MM.1S (cell line): ENCODE measurements at regions not wholly inside any gene's neighbourhood (a gene's known extent, or its start where the extent isn't known, plus 50 kb on each side); places are given as distances from the start of the nearest gene placed in this dataset.

Source experiments
- DNase-seq: peaks from one replicate; pipeline ENCODE4 v3.0.0-alpha.2; 2015
- H2AFZ ChIP-seq: fragments of 300-600 bp; sonication (generic); 2 replicates; pipeline ENCODE4 v1.6.0; 2016; ENCODE audit warnings: antibody characterized with exemption, low read length
- H3F3A ChIP-seq: fragments of 300-600 bp; sonication (generic); 2 replicates; pipeline ENCODE4 v1.6.1; 2016; ENCODE audit warnings: mild to moderate bottlenecking, antibody characterized with exemption, low read length, moderate library complexity, mixed read lengths; ENCODE audit not compliant: insufficient read depth
- H3K27ac ChIP-seq: fragments of 300-600 bp; sonication (generic); 2 replicates; pipeline ENCODE4 v1.5.1; 2016; ENCODE audit warnings: mild to moderate bottlenecking, low read length
- H3K27me3 ChIP-seq: fragments of 300-600 bp; sonication (generic); replicated peaks from 2 replicates; pipeline ENCODE4 v1.6.0; 2016; ENCODE audit warnings: low read length; ENCODE audit not compliant: insufficient read depth
- H3K36me3 ChIP-seq: fragments of 300-600 bp; sonication (generic); replicated peaks from 2 replicates; pipeline ENCODE4 v1.6.1; 2016; ENCODE audit warnings: mild to moderate bottlenecking, low read length, mixed read lengths; ENCODE audit not compliant: insufficient read depth
- H3K4me1 ChIP-seq: fragments of 300-600 bp; sonication (generic); 2 replicates; pipeline ENCODE4 v1.6.1; 2016; ENCODE audit warnings: low read length, mixed read lengths
- H3K4me2 ChIP-seq: fragments of 300-600 bp; sonication (generic); 2 replicates; pipeline ENCODE4 v1.6.0; 2016; ENCODE audit warnings: low read depth, low read length
- H3K4me3 ChIP-seq: fragments of 300-600 bp; sonication (generic); 2 replicates; pipeline ENCODE4 v1.5.1; 2016; ENCODE audit warnings: low read length, mixed read lengths
- H3K79me2 ChIP-seq: fragments of 300-600 bp; sonication (generic); 2 replicates; pipeline ENCODE4 v1.6.1; 2016; ENCODE audit warnings: mixed run types, low read length, mixed read lengths
- H3K9ac ChIP-seq: fragments of 300-600 bp; sonication (generic); 2 replicates; pipeline ENCODE4 v1.6.1; 2016; ENCODE audit warnings: low read length, mixed read lengths
- H3K9me2 ChIP-seq: fragments of 300-600 bp; sonication (generic); replicated peaks from 2 replicates; pipeline ENCODE4 v1.6.1; 2016; ENCODE audit warnings: mild to moderate bottlenecking, low read length, mixed read lengths; ENCODE audit not compliant: insufficient read depth
- H3K9me3 ChIP-seq: fragments of 300-600 bp; sonication (generic); replicated peaks from 2 replicates; pipeline ENCODE4 v1.6.1; 2016; ENCODE audit warnings: mild to moderate bottlenecking, low read length, mixed read lengths; ENCODE audit not compliant: insufficient read depth
- H4K20me1 ChIP-seq: fragments of 300-600 bp; sonication (generic); 2 replicates; pipeline ENCODE4 v1.6.1; 2016; ENCODE audit warnings: mild to moderate bottlenecking, low read length, moderate library complexity, mixed read lengths; ENCODE audit not compliant: insufficient read depth
- EZH2 ChIP-seq: fragments of 300-600 bp; sonication (generic); optimal IDR thresholded peaks from 2 replicates; pipeline ENCODE3; 2017; ENCODE audit warnings: low read depth, mild to moderate bottlenecking, antibody characterized with exemption, low read length, mixed read lengths
- EZH2phosphoT487 ChIP-seq: fragments of 300-600 bp; sonication (generic); IDR thresholded peaks from 2 replicates; pipeline ENCODE4 v1.6.1; 2018; ENCODE audit warnings: antibody characterized with exemption, low read length
- TF ChIP-seq, protein P1 (sequence below): fragments of 300-600 bp; sonication (generic); IDR thresholded peaks from 2 replicates; pipeline ENCODE4 v1.5.1; 2016; ENCODE audit warnings: antibody characterized with exemption, low read length, mixed read lengths

DNA sequence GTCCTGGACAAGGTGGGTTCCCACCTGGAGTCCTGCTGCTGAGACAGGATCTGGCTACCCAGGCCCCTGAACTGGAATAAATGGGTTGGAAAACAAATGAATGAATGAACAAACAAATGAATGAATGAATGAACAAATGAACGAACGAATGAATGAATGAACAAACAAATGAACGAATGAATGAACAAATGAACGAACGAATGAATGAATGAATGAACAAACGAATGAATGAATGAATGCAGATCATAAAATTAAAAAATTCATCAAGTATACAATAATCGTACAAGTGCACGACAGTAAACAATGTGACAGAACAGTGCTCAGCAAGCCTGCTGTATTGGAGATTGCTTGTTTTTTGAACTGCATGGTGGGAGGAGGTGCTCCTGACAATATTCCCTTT, 2097.1 kb downstream of the MAT2B start:
- H3K27me3 ChIP-seq, result no peaks in the 10 kb centered on the region
- H2AFZ ChIP-seq, result no peak overlapping the region
- TF ChIP-seq EZH2phosphoT487, result no peak
- no peak for TF ChIP-seq EZH2
- TF ChIP-seq, protein P1, sequence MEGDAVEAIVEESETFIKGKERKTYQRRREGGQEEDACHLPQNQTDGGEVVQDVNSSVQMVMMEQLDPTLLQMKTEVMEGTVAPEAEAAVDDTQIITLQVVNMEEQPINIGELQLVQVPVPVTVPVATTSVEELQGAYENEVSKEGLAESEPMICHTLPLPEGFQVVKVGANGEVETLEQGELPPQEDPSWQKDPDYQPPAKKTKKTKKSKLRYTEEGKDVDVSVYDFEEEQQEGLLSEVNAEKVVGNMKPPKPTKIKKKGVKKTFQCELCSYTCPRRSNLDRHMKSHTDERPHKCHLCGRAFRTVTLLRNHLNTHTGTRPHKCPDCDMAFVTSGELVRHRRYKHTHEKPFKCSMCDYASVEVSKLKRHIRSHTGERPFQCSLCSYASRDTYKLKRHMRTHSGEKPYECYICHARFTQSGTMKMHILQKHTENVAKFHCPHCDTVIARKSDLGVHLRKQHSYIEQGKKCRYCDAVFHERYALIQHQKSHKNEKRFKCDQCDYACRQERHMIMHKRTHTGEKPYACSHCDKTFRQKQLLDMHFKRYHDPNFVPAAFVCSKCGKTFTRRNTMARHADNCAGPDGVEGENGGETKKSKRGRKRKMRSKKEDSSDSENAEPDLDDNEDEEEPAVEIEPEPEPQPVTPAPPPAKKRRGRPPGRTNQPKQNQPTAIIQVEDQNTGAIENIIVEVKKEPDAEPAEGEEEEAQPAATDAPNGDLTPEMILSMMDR, result no peak
- no peaks in the 10 kb centered on the region for H4K20me1 ChIP-seq
- no peaks in the 10 kb centered on the region for H3K9me2 ChIP-seq
- H3K4me2 ChIP-seq, result no peak overlapping the region
- no peak overlapping the region for H3K9ac ChIP-seq
- no peaks in the 10 kb centered on the region for H3K36me3 ChIP-seq
- no peaks in the 10 kb centered on the region for H3F3A ChIP-seq
- no peaks in the 10 kb centered on the region for H3K9me3 ChIP-seq
- no peaks in the 10 kb centered on the region for H3K79me2 ChIP-seq
- no peaks in the 10 kb centered on the region for H3K4me1 ChIP-seq
- no peak for DNase-seq
- H3K4me3 ChIP-seq, result no peak overlapping the region
- H3K27ac ChIP-seq, result no peak overlapping the region

DNA sequence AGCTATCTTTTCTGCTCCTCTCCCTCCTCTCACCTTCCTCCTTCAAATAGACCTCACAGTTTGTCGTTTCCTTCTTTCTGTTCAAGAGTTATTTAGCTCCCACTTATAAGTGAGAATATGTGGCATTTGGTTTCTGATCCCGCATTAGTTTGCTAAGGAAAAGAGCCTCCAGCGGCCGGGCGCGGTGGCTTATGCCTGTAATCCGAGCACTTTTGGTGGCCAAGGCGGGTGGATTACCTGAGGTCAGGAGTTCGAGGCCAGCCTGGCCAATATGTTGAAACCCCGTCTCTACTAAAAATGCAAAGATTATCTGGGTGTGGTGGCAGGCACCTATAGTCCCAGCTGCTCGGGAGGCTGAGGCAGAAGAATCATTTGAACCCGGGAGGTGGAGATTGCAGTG, 2101.6 kb downstream of the MAT2B start:
- Histone ChIP-seq H3K4me3 (no peak overlapping the region), H3K4me1 (no peaks in the 10 kb centered on the region; the same call in 1 of the 2 replicates), H3F3A (no peaks in the 10 kb centered on the region), H3K27me3 (no peaks in the 10 kb centered on the region), H2AFZ (no peak overlapping the region), H3K4me2 (no peak overlapping the region), H3K9ac (no peak overlapping the region), H3K9me3 (no peaks in the 10 kb centered on the region), H3K36me3 (no peaks in the 10 kb centered on the region), H3K79me2 (no peaks in the 10 kb centered on the region), H3K27ac (no peak overlapping the region), H3K9me2 (no peaks in the 10 kb centered on the region), H4K20me1 (no peaks in the 10 kb centered on the region)
- DNase-seq, result no peak
- TF ChIP-seq, protein P1, result no peak
- no peak for TF ChIP-seq EZH2
- TF ChIP-seq EZH2phosphoT487, result no peak

DNA sequence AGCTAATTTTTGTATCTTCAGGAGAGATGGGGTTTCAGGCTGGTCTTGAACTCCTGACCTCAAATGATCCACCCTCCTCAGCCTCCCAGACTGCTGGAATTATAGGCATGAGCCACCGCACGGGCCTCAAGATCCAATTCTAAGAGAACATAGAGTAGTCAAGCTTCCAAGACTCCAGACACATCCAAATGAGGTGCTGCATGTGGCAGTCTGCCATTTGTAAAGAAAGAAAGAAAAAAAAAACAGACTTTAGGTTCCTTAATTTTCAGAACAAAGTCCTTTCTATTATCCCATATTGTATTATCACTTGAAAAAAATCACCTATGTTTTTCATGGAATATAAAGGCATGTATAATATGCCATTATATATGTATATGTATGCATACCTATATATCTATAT, 2104.5 kb downstream of the MAT2B start:
- Histone ChIP-seq H3K27me3 (no peaks in the 10 kb centered on the region), H3K4me2 (no peak overlapping the region), H3K79me2 (no peaks in the 10 kb centered on the region), H3K36me3 (no peaks in the 10 kb centered on the region), H3K4me1 (no peaks in the 10 kb centered on the region; the same call in 1 of the 2 replicates), H3K4me3 (no peak overlapping the region), H3F3A (no peaks in the 10 kb centered on the region), H3K9me3 (no peaks in the 10 kb centered on the region), H3K9ac (no peak overlapping the region), H3K27ac (no peak overlapping the region), H4K20me1 (no peaks in the 10 kb centered on the region), H3K9me2 (no peaks in the 10 kb centered on the region), H2AFZ (no peak overlapping the region)
- TF ChIP-seq EZH2phosphoT487 (no peak), EZH2 (no peak)
- no peak for DNase-seq

DNA sequence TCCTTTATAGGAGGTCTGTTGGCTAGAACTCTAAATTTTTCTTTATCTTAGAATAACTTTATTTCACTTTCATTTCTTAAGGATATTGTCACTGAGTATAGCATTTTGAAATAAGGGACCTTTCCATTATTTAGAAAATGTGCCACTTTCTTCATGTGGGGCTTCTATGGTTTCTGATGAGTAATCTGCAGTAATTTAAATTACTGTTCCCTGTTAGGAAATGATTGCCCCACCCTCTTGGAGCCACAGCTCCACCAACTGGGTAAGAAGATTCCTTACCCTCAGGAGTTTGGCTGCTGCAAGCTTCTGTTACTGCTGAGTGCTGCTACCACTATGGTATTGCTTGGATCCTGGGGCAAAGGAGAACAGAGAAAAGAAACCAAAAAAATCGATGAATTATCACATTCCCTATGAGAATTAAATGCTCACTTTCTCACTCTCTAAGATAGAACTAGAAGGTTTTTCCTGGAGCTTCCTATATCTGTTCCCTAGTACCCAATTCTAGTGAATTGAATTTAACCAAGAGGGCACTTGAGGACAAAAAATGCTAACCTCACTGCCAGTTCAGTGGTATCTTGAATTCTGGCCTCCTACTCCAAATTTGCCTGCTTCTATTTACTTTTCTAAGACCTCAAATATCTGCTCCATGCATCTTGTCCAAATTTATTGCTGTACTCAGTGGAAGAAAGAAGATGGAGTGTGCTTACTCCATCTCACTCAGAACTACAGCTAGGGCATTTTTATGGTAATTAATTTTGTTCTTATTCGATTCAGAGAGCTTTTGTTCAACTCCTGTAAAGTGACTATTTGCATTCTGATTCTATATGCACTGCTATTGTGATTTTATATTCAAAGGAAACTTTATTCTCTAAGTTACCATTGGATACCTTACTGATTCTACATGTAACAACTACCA, 2111.3 kb downstream of the MAT2B start:
- no peak overlapping the region for H3K27ac ChIP-seq
- no peak overlapping the region for H3K9ac ChIP-seq
- no peak overlapping the region for H3K4me3 ChIP-seq
- no peaks in the 10 kb centered on the region for H3K36me3 ChIP-seq
- H3K9me2 ChIP-seq, result no peaks in the 10 kb centered on the region
- H2AFZ ChIP-seq, result no peak overlapping the region
- no peak for DNase-seq
- no peaks in the 10 kb centered on the region for H4K20me1 ChIP-seq
- no peaks in the 10 kb centered on the region for H3F3A ChIP-seq
- H3K9me3 ChIP-seq, result no peaks in the 10 kb centered on the region
- no peaks in the 10 kb centered on the region for H3K4me1 ChIP-seq
- H3K4me2 ChIP-seq, result no peak overlapping the region
- TF ChIP-seq EZH2 (no peak), EZH2phosphoT487 (no peak)
- TF ChIP-seq, protein P1, result no peak
- H3K27me3 ChIP-seq, result no peaks in the 10 kb centered on the region
- no peaks in the 10 kb centered on the region for H3K79me2 ChIP-seq
